GM18519 (cell line): ENCODE measurements at regions not wholly inside any gene's neighbourhood (a gene's known extent, or its start where the extent isn't known, plus 50 kb on each side); places are given as distances from the start of the nearest gene placed in this dataset.

Experiments used
- ATAC-seq: cut with Tn5 transposase; IDR thresholded peaks from one replicate; pipeline ENCODE4 v1.9.1; 2021; ENCODE audit warnings: mild to moderate bottlenecking, moderate library complexity; ENCODE audit not compliant: unreplicated experiment, low FRiP score

GRCh38 chr10:121403527-121403926, 194.7 kb downstream of the FGFR2 start:
- ATAC-seq, result no peak

GRCh38 chr10:121404611-121405010, 193.6 kb downstream of the FGFR2 start:
- no peak for ATAC-seq

- ATAC-seq, result no peak
Measured at GRCh38 chr10:121405096-121405495, 193.1 kb downstream of the FGFR2 start.

GRCh38 chr10:121405549-121405948, 192.7 kb downstream of the FGFR2 start:
- ATAC-seq, result no peak

GRCh38 chr10:121405953-121406352, 192.3 kb downstream of the FGFR2 start:
- no peak for ATAC-seq

GRCh38 chr10:121406823-121407545, 191.3 kb downstream of the FGFR2 start:
- no peak for ATAC-seq

- ATAC-seq, result no peak
Measured at GRCh38 chr10:121409466-121410104, 188.7 kb downstream of the FGFR2 start.

GRCh38 chr10:121411004-121411403, 187.2 kb downstream of the FGFR2 start:
- no peak for ATAC-seq

GRCh38 chr10:121413951-121414350, 184.3 kb downstream of the FGFR2 start:
- no peak for ATAC-seq

GRCh38 chr10:121414366-121415062, 183.7 kb downstream of the FGFR2 start:
- ATAC-seq, result no peak

GRCh38 chr10:121415063-121415399, 183.2 kb downstream of the FGFR2 start:
- ATAC-seq, result no peak

GRCh38 chr10:121416071-121416470, 182.2 kb downstream of the FGFR2 start:
- no peak for ATAC-seq

- no peak for ATAC-seq
Measured at GRCh38 chr10:121417298-121417697, 180.9 kb downstream of the FGFR2 start.

- no peak for ATAC-seq
Measured at GRCh38 chr10:121418126-121418777, 180.0 kb downstream of the FGFR2 start.

- ATAC-seq, result no peak
Measured at GRCh38 chr10:121420006-121420405, 178.2 kb downstream of the FGFR2 start.

GRCh38 chr10:121422096-121422495, 176.1 kb downstream of the FGFR2 start:
- no peak for ATAC-seq

- no peak for ATAC-seq
Measured at GRCh38 chr10:121425623-121426022, 172.6 kb downstream of the FGFR2 start.

GRCh38 chr10:121426307-121426706, 171.9 kb downstream of the FGFR2 start:
- ATAC-seq, result no peak
